HepG2 (cell line): ENCODE measurements at regions not wholly inside any gene's neighbourhood (a gene's known extent, or its start where the extent isn't known, plus 50 kb on each side); places are given as distances from the start of the nearest gene placed in this dataset.

Experiments used
- CBX5 ChIP-seq: sonication (generic); formaldehyde crosslinking; IDR thresholded peaks from 2 replicates; pipeline ENCODE4 v1.4.0; 2020; ENCODE audit warnings: missing genetic modification reagents, borderline replicate concordance
- FOXK1 ChIP-seq: sonication (generic); formaldehyde crosslinking; IDR thresholded peaks from 2 replicates; pipeline ENCODE4 v1.4.0; 2020; ENCODE audit warnings: low read depth, missing genetic modification reagents, borderline replicate concordance
- FOXM1 ChIP-seq: sonication (generic); formaldehyde crosslinking; IDR thresholded peaks from 2 replicates; pipeline ENCODE4 v1.5.0; 2020; ENCODE audit warnings: missing genetic modification reagents
- JUN ChIP-seq: sonication (generic); formaldehyde crosslinking; IDR thresholded peaks from 2 replicates; pipeline ENCODE4 v1.4.0; 2020; ENCODE audit warnings: mild to moderate bottlenecking, missing genetic modification reagents
- TF ChIP-seq, protein P1 (sequence below): sonication (generic); formaldehyde crosslinking; IDR thresholded peaks from 2 replicates; pipeline ENCODE4 v1.4.0; 2020; ENCODE audit warnings: missing genetic modification reagents
- TF ChIP-seq, protein P2 (sequence below): sonication (generic); formaldehyde crosslinking; IDR thresholded peaks from 2 replicates; pipeline ENCODE4 v1.5.0; 2020; ENCODE audit warnings: mild to moderate bottlenecking, missing genetic modification reagents

- TF ChIP-seq JUN (CRISPR knock-in tag) (no peak), FOXK1 (CRISPR knock-in tag) (no peak), FOXM1 (CRISPR knock-in tag) (no peak), CBX5 (CRISPR knock-in tag) (no peak)
- TF ChIP-seq, protein P1, sequence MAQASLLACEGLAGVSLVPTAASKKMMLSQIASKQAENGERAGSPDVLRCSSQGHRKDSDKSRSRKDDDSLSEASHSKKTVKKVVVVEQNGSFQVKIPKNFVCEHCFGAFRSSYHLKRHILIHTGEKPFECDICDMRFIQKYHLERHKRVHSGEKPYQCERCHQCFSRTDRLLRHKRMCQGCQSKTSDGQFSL (CRISPR knock-in tag): no peak
- TF ChIP-seq, protein P2, sequence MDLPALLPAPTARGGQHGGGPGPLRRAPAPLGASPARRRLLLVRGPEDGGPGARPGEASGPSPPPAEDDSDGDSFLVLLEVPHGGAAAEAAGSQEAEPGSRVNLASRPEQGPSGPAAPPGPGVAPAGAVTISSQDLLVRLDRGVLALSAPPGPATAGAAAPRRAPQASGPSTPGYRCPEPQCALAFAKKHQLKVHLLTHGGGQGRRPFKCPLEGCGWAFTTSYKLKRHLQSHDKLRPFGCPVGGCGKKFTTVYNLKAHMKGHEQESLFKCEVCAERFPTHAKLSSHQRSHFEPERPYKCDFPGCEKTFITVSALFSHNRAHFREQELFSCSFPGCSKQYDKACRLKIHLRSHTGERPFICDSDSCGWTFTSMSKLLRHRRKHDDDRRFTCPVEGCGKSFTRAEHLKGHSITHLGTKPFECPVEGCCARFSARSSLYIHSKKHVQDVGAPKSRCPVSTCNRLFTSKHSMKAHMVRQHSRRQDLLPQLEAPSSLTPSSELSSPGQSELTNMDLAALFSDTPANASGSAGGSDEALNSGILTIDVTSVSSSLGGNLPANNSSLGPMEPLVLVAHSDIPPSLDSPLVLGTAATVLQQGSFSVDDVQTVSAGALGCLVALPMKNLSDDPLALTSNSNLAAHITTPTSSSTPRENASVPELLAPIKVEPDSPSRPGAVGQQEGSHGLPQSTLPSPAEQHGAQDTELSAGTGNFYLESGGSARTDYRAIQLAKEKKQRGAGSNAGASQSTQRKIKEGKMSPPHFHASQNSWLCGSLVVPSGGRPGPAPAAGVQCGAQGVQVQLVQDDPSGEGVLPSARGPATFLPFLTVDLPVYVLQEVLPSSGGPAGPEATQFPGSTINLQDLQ: no peak
Observed at GRCh38 chr4:100067255-100067654, 117.2 kb upstream of the H2AZ1 start.
